H1 (cell line): ENCODE measurements at regions not wholly inside any gene's neighbourhood (a gene's known extent, or its start where the extent isn't known, plus 50 kb on each side); places are given as distances from the start of the nearest gene placed in this dataset.

Source experiments
- BACH1 ChIP-seq: IDR thresholded peaks from 2 replicates; pipeline ENCODE4 v1.6.1; 2012; ENCODE audit warnings: low read length, improper control_type of control experiment
- EZH2 ChIP-seq: fragments of 200-600 bp; sonication (generic); IDR thresholded peaks from 2 replicates; pipeline ENCODE4 v1.7.1; 2012; ENCODE audit warnings: low read depth, mild to moderate bottlenecking, moderate library complexity, low read length, inconsistent platforms; ENCODE audit not compliant: severe bottlenecking
- JUN ChIP-seq: IDR thresholded peaks from 2 replicates; pipeline ENCODE4 v1.6.1; 2011; ENCODE audit warnings: low read depth, mild to moderate bottlenecking, improper control_type of control experiment, low read length
- POLR2A ChIP-seq, 2 experiments: IDR thresholded peaks; 1 replicate in 1 of 2; 2 replicates in 1 of 2; pipeline ENCODE4 v1.6.1; 2011; ENCODE audit warnings: low read depth in 2 of 2, low read length in 2 of 2, mild to moderate bottlenecking in 2 of 2; ENCODE audit errors: control extremely low read depth in 1 of 2
- POLR2AphosphoS5 ChIP-seq: IDR thresholded peaks from 2 replicates; pipeline ENCODE4 v1.6.1; 2011; ENCODE audit warnings: low read depth, low read length
- RFX5 ChIP-seq: IDR thresholded peaks from 2 replicates; pipeline ENCODE4 v1.6.1; 2011; ENCODE audit warnings: low read depth, low read length, improper control_type of control experiment, borderline replicate concordance
- RNF2 ChIP-seq: fragments of 200-900, 300-1000 bp; sonication (generic); IDR thresholded peaks from 2 replicates; pipeline ENCODE4 v1.7.1; 2016; ENCODE audit warnings: borderline replicate concordance, low read depth, mild to moderate bottlenecking, antibody characterized with exemption, low read length; ENCODE audit not compliant: poor library complexity, severe bottlenecking; ENCODE audit errors: missing control alignments
- SP1 ChIP-seq: IDR thresholded peaks from 2 replicates; pipeline ENCODE4 v1.6.1; 2011; ENCODE audit warnings: low read depth, low read length
- SRF ChIP-seq: IDR thresholded peaks from 2 replicates; pipeline ENCODE4 v1.6.1; 2011; ENCODE audit warnings: mild to moderate bottlenecking, low read depth, low read length, moderate library complexity
- TF ChIP-seq, protein P1 (sequence below): IDR thresholded peaks from 2 replicates; pipeline ENCODE4 v1.6.1; 2012; ENCODE audit warnings: inconsistent platforms
- TF ChIP-seq, protein P2 (sequence below): IDR thresholded peaks from 2 replicates; pipeline ENCODE4 v1.6.1; 2012; ENCODE audit warnings: inconsistent platforms
- TF ChIP-seq, protein P3 (sequence below), 3 experiments: IDR thresholded peaks; 1 replicate in 2 of 3; 2 replicates in 1 of 3; pipeline versions ENCODE4 v1.5.1 to v1.6.1; 2011; ENCODE audit warnings: low read length in 3 of 3, mild to moderate bottlenecking in 3 of 3, inconsistent platforms in 2 of 3, low read depth in 1 of 3, moderate library complexity in 1 of 3; ENCODE audit not compliant: insufficient read depth in 1 of 3; ENCODE audit errors: control extremely low read depth in 1 of 3

DNA sequence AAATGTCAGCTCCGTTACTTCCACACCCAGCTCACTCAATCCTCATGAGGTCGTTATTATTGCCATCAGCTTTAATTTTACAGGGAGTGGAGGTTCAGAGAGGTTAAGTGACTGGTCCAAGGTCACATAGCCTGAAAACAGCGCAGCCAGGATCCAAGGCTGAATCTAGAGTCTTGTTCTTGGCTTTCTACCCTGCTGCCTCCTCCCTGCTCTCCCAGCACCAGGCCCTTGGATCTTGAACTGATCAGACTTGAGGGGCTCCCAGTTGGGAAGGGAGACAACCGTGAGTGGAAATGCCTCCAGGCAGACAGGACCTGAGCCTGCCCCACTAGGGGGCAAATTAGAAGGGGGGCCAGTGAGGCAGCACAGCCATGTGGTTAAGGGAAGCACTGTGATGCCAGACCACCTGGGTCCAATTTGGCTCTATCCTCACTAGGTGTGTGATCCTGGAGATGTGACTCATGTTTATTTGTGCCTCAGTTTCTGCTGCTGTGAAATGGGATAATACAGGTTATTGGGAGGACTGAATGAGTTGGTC, 135.6 kb upstream of the PTPN1 start:
- TF ChIP-seq, protein P1, sequence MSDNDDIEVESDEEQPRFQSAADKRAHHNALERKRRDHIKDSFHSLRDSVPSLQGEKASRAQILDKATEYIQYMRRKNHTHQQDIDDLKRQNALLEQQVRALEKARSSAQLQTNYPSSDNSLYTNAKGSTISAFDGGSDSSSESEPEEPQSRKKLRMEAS = no peak
- TF ChIP-seq POLR2A (IDR thresholded peaks at IDR 0.05; ENCODE audit: control extremely low read depth in 1 of 2, low read depth in 2 of 2, low read length in 2 of 2) (no peak), RNF2 (no peak), EZH2 (no peak), POLR2AphosphoS5 (no peak), RFX5 (no peak), JUN (no peak), SRF (no peak), BACH1 (no peak), SP1 (no peak)
- TF ChIP-seq, protein P2, sequence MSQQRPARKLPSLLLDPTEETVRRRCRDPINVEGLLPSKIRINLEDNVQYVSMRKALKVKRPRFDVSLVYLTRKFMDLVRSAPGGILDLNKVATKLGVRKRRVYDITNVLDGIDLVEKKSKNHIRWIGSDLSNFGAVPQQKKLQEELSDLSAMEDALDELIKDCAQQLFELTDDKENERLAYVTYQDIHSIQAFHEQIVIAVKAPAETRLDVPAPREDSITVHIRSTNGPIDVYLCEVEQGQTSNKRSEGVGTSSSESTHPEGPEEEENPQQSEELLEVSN = no peak
- TF ChIP-seq, protein P3, sequence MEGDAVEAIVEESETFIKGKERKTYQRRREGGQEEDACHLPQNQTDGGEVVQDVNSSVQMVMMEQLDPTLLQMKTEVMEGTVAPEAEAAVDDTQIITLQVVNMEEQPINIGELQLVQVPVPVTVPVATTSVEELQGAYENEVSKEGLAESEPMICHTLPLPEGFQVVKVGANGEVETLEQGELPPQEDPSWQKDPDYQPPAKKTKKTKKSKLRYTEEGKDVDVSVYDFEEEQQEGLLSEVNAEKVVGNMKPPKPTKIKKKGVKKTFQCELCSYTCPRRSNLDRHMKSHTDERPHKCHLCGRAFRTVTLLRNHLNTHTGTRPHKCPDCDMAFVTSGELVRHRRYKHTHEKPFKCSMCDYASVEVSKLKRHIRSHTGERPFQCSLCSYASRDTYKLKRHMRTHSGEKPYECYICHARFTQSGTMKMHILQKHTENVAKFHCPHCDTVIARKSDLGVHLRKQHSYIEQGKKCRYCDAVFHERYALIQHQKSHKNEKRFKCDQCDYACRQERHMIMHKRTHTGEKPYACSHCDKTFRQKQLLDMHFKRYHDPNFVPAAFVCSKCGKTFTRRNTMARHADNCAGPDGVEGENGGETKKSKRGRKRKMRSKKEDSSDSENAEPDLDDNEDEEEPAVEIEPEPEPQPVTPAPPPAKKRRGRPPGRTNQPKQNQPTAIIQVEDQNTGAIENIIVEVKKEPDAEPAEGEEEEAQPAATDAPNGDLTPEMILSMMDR (IDR thresholded peaks at IDR 0.05; ENCODE audit: control extremely low read depth in 1 of 3, insufficient read depth in 1 of 3, low read depth in 1 of 3, low read length in 3 of 3) = no peak
